Astrocyte of the spinal cord (primary cell): ENCODE measurements at regions not wholly inside any gene's neighbourhood (a gene's known extent, or its start where the extent isn't known, plus 50 kb on each side); places are given as distances from the start of the nearest gene placed in this dataset.

ENCODE experiments used
- DNase-seq: peaks from one replicate; pipeline ENCODE4 v3.0.0; 2011; ENCODE audit warnings: low read depth, low spot score
- H3K4me3 ChIP-seq: 2 replicates; pipeline ENCODE4 v1.5.1; 2011; ENCODE audit warnings: low read depth, mild to moderate bottlenecking, low read length, moderate library complexity
- in situ Hi-C: cut with HindIII; loops from 2 replicates; pipeline ENCODE4 v1.10.0; 2017; ENCODE audit warnings: low sequenced_read_pairs
- TF ChIP-seq, protein P1 (sequence below): IDR thresholded peaks from 2 replicates; pipeline ENCODE4 v1.5.1; 2012; ENCODE audit warnings: low read depth, mild to moderate bottlenecking, low read length, inconsistent platforms

DNA sequence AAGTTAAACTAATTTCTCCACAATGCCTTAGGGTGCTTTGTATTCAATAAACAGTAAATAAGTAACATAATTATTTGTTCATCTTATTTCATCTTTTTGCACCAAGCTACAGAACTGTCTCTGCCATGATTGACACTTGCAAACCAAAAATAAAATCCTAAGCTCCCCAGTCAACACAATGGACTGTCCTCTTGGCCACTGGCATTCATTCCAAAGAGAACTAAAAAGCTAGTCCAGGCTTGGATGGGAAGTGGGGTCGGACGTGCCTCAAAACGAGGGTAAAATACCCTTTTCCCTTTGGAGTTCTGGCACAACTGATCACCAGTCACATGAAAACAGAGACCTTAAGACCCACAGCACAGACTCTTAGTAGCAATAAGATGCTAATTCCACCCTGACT is 66.4 kb upstream of the THBS2 start:
- H3K4me3 ChIP-seq, result no peak overlapping the region
- in situ Hi-C loops, result no loop called here
- TF ChIP-seq, protein P1, sequence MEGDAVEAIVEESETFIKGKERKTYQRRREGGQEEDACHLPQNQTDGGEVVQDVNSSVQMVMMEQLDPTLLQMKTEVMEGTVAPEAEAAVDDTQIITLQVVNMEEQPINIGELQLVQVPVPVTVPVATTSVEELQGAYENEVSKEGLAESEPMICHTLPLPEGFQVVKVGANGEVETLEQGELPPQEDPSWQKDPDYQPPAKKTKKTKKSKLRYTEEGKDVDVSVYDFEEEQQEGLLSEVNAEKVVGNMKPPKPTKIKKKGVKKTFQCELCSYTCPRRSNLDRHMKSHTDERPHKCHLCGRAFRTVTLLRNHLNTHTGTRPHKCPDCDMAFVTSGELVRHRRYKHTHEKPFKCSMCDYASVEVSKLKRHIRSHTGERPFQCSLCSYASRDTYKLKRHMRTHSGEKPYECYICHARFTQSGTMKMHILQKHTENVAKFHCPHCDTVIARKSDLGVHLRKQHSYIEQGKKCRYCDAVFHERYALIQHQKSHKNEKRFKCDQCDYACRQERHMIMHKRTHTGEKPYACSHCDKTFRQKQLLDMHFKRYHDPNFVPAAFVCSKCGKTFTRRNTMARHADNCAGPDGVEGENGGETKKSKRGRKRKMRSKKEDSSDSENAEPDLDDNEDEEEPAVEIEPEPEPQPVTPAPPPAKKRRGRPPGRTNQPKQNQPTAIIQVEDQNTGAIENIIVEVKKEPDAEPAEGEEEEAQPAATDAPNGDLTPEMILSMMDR, result no peak
- no peak for DNase-seq

DNA sequence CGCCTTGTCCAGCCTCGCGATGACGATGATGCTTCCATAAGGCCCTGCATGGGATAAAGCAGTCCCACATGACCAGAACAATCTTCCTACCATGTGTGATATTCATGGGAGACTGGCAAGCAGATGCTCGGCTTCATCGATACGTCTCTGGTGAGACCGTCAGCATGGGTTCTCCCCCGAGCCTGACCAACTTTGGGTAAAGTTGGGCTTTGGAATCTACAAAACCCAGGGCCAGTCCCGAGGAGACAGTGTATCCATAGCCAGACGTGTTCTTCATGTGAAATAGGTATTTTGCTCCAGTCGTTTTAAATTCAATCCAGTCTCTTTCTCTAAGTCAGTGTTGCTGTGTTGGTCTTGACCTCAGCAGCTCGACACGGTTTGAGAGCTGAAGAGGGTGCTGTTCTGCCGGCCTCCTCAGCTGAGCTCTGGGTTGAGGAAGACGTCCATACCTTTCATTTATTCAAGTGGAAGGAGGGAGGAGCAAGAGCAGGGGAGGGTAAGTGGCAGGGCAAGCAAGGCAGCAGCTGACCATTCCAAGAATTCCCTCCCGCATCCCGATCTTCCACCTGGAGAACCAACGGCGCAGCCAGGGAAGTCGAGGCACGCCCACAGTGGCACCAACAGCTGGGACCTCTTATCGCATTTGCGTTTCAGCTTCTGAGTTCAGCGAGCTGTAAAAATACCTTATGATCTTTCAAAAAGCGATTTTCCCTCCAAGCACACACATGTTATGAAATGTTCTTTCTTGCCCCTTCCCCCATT is 64.0 kb upstream of the THBS2 start:
- TF ChIP-seq, protein P1, result no peak

DNA sequence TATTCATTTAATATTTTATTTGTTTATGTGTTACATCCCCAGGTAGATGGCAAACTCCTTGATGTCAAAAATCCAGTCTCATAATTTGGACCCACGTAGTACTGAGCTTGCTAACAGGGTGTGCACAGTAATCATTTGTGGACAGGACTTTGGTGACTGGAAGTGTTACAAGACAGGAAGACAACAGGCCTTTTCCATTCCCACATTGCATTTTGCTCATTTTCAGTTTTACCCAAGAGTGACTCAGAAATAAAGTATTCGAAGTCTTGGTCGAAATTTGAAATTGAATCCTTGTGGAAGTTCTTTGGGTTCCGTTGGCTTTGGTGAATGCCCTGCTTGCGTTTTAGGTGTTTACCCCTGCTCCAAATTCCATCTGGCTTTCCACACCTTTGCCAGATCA is 63.0 kb upstream of the THBS2 start:
- H3K4me3 ChIP-seq, result no peak overlapping the region
- DNase-seq, result no peak
- in situ Hi-C loops, result no loop called here
- TF ChIP-seq, protein P1, result no peak

More for the DNA sequence above, 64.0 kb upstream of the THBS2 start:
- H3K4me3 ChIP-seq, result no peak overlapping the region
- no peak for DNase-seq
- in situ Hi-C loops, result no loop called here

DNA sequence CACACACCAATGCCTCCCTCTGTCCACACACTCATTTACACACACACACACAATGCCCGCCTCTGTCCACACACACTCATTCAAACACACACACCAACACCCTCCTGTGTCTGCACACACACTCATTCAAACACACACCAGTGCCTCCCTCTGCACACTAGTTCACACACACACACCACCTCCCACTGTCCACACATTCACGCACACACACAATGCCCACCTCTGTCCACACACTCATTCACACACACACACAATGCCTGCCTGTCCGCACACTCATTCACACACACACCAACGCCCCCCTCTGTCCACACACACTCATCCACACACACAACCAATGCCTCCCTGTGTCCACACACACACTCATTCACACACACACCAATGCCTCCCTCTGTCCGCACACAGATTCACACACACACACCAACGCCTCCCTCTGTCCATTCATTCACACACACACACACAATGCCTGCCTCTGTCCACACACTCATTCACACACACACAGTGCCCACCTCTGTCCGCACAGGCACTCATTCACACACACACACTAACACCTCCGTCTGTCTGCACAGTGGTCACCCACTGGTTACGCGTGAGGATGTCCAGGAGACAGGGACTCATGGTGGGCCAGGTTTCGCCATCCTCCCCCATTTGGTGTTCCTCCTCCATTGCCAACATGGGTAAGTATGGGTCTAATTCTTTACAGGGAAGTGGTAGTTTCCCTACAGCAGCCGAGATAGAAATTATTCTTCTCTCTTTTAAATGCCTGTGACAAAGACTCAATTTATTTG is 62.4 kb upstream of the THBS2 start:
- DNase-seq, result no peak
- TF ChIP-seq, protein P1, result no peak
- H3K4me3 ChIP-seq, result no peak overlapping the region
- in situ Hi-C loops, result no loop called here

DNA sequence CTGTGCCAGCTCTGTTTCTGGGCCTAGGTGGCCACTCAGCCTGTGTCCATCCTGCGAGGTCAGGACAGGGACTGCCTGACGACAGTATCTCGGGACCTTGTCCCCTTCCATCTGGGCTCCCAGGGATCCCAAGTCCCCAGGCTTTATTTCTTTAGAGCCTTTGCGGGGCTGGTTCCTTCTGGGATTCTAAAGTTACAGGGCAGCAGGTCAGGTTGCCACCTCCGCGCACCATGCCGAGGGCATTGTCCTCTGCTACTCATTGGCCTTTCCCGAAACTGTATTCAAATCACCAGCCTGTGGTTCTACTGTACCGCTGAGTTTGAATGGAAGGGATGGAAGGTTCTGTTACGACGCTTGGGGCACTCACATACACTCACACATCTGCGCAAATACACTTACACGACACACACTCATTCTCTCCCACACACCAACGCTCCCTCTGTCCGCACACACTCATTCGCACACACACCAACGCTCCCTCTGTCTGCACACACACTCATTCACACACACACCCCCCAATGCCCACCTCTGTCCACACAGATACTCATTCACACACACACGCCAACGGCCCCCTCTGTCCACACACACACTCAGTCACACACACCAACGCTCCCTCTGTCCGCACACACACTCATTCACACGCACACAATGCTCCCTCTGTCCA is 59.8 kb upstream of the THBS2 start:
- TF ChIP-seq, protein P1, result no peak
- no peak for DNase-seq
- no peak overlapping the region for H3K4me3 ChIP-seq
- in situ Hi-C loops, result no loop called here

DNA sequence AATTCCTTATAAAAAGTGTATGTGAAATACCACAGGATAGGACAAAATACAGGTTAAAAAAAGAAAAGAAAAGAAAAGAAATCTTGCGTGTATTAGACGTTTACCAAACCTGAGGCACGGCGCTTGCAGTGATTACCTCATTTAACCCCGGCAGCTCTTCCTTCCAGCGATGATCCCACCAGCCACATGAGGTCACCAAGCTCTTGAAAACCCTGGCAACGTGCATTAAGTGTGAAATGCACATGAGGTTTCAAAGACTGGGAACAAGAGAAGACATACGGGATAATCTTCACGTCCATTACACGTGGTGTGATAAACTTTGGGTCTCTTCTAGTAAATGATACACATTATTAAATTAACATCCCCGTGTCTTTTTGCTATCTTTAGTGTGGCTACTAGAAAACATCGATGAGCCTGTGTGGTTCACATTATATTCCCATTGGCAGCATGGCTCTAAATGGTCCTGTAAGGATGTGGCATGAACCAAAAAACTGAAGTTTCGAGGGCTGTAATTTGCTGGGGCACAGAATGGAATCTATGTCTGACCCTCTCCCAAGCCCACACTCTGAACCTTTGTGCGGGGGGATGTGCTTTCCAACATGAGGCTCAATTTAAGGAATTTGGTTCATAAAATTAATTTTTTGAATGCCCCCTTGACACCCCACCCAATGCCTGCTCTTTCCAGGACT is 59.2 kb upstream of the THBS2 start:
- DNase-seq, result no peak
- in situ Hi-C loops, result no loop called here
- TF ChIP-seq, protein P1, result no peak
- H3K4me3 ChIP-seq, result no peak overlapping the region
